Adrenal gland (tissue), 9 donors: ENCODE measurements at regions not wholly inside any gene's neighbourhood (a gene's known extent, or its start where the extent isn't known, plus 50 kb on each side); places are given as distances from the start of the nearest gene placed in this dataset.
A peak's percentile ranks its signal among the peaks of the same experiment; 100 is the strongest.

ENCODE experiments used
- DNase-seq, 7 donors: peaks; one replicate each; pipeline ENCODE4 v3.0.0-alpha.2; 2019 to 2020
- H3K27ac ChIP-seq, 5 donors: fragments of 200-600 bp; sonication (generic) in 4 of 5; 1 replicate in 3 of 5; 2 replicates in 2 of 5; pipeline versions ENCODE4 v1.5.1 to v1.8.0; 2016 to 2020; ENCODE audit warnings: mild to moderate bottlenecking in 1 of 5
- H3K27me3 ChIP-seq: fragments of 200-600 bp; 2 replicates; pipeline ENCODE4 v1.8.0; 2021
- H3K36me3 ChIP-seq, 2 donors: fragments of 200-600 bp; replicated peaks in 1 of 2; 1 replicate in 1 of 2; 2 replicates in 1 of 2; pipeline versions ENCODE4 v1.5.1 to v1.8.0; 2018 to 2022
- H3K4me1 ChIP-seq, 2 donors: fragments of 200-600 bp; replicated peaks in 1 of 2; 1 replicate in 1 of 2; 2 replicates in 1 of 2; pipeline versions ENCODE4 v1.5.1 to v1.8.0; 2018 to 2021
- H3K4me3 ChIP-seq, 4 donors: fragments of 200-600 bp; sonication (generic) in 3 of 4; one replicate each; pipeline ENCODE4 v1.5.1; 2016 to 2018
- H3K9me3 ChIP-seq, 3 donors: fragments of 200-600 bp; sonication (generic) in 1 of 3; replicated peaks in 1 of 3; 1 replicate in 2 of 3; 2 replicates in 1 of 3; pipeline versions ENCODE4 v1.5.1 to v1.8.0; 2016 to 2021
- CTCF ChIP-seq, 6 experiments: fragments of 450-650 bp in 4 of 6; fragments of 200-600 bp in 2 of 6; sonication (generic) in 1 of 6; IDR thresholded peaks; 1 replicate in 5 of 6; 2 replicates in 1 of 6; pipeline versions ENCODE4 v1.5.1 to v1.8.0; 2016 to 2021; ENCODE audit warnings: antibody characterized with exemption in 6 of 6, mild to moderate bottlenecking in 2 of 6, moderate library complexity in 1 of 6
- POLR2A ChIP-seq, 2 donors: fragments of 450-650 bp; IDR thresholded peaks; one replicate each; pipeline ENCODE4 v1.6.1; 2017; ENCODE audit warnings: antibody characterized with exemption in 2 of 2, mild to moderate bottlenecking in 2 of 2, moderate library complexity in 1 of 2
- WGBS, 4 donors: extraction: QIAGEN DNeasy Blood & Tissue Kit in 2 of 4; methylation state at CpG; one replicate each; pipeline versions ENCODE4 v1.1.5 to v1.1.7; 2013 to 2017; 5-methylcytosine and 5-hydroxymethylcytosine counted together
- intact Hi-C, 2 donors: fragments of 100-400 bp; cut with DNase I; formaldehyde crosslinking; loops; one replicate each; pipeline versions ENCODE4 v1.14.1 to v1.15.0; 2022 to 2023
- donor health status: healthy with polysubstance abuse.
- donor health status: Bipolar disorder and iron deficiency.
- donor health status: DM: yes; HTN: yes; CAD: no.
- donor health status: DM: no; HTN: no; CAD: no.
- donor health status: DM: no; HTN: no; CAD: no.

GRCh38 chr2:137838255-137839092, 125.8 kb upstream of the HNMT start:
- H3K27me3 ChIP-seq, result no peaks in the 10 kb centered on the region
- H3K27ac ChIP-seq, result no peak overlapping the region
- no peaks in the 10 kb centered on the region for H3K9me3 ChIP-seq
- WGBS, 4 donors, result 28 to 36% (median 32%) methylated on average over 8 of the region's 8 CpGs
- H3K36me3 ChIP-seq, result no peaks in the 10 kb centered on the region
- H3K4me1 ChIP-seq, result no peaks in the 10 kb centered on the region
- DNase-seq, result peak in 1 of 7 donors; percentile 11
- H3K4me3 ChIP-seq, result no peak overlapping the region
- intact Hi-C loops, result loop anchor here in 1 of 2 donors (5.0 kb wide), 2 partner anchors 371 to 1416 kb away; no protein-coding TSS in a partner anchor
- TF ChIP-seq CTCF (IDR thresholded peaks at IDR 0.05), result peak; percentile 61 to 83 (median 70)
- TF ChIP-seq POLR2A (IDR thresholded peaks at IDR 0.05), result no peak

- peaks cover 0 to 5% (median 0%) of the 10 kb centered on the region in 3 donors for H3K9me3 ChIP-seq
- H3K36me3 ChIP-seq, result no peaks in the 10 kb centered on the region
- H3K27ac ChIP-seq, result no peak overlapping the region
- intact Hi-C loops, result no loop called here
- no peak for DNase-seq
- no peak for TF ChIP-seq POLR2A (IDR thresholded peaks at IDR 0.05)
- H3K4me1 ChIP-seq, result no peaks in the 10 kb centered on the region
- no peak overlapping the region for H3K4me3 ChIP-seq
- no peaks in the 10 kb centered on the region for H3K27me3 ChIP-seq
These were observed 121.8 kb upstream of the HNMT start for GRCh38 chr2:137842430-137842829.

GRCh38 chr2:137842952-137843351, 121.3 kb upstream of the HNMT start:
- intact Hi-C loops, result no loop called here
- Histone ChIP-seq H3K4me3 (no peak overlapping the region), H3K4me1 (no peaks in the 10 kb centered on the region), H3K27me3 (no peaks in the 10 kb centered on the region), H3K27ac (no peak overlapping the region), H3K9me3 (peaks cover 0 to 5% (median 0%) of the 10 kb centered on the region in 3 donors), H3K36me3 (no peaks in the 10 kb centered on the region)
- WGBS, 4 donors, result 54 to 72% (median 65%) methylated on average over 3 of the region's 3 CpGs
- no peak for DNase-seq
- TF ChIP-seq POLR2A (IDR thresholded peaks at IDR 0.05) (no peak), CTCF (IDR thresholded peaks at IDR 0.05) (no peak)

- Histone ChIP-seq H3K9me3 (peaks cover 0 to 5% (median 0%) of the 10 kb centered on the region in 3 donors), H3K27ac (no peak overlapping the region), H3K4me3 (no peak overlapping the region), H3K36me3 (no peaks in the 10 kb centered on the region), H3K27me3 (peaks cover 7% of the 10 kb centered on the region), H3K4me1 (no peaks in the 10 kb centered on the region)
- intact Hi-C loops, result no loop called here
- DNase-seq, result no peak
- TF ChIP-seq POLR2A (IDR thresholded peaks at IDR 0.05) (no peak), CTCF (IDR thresholded peaks at IDR 0.05) (no peak)
These were observed 118.9 kb upstream of the HNMT start for GRCh38 chr2:137845422-137845821.

GRCh38 chr2:137846993-137847392, 117.3 kb upstream of the HNMT start:
- intact Hi-C loops, result no loop called here
- no peaks in the 10 kb centered on the region for H3K36me3 ChIP-seq
- peaks cover 0 to 5% (median 0%) of the 10 kb centered on the region in 3 donors for H3K9me3 ChIP-seq
- H3K4me3 ChIP-seq, result no peak overlapping the region
- no peak for DNase-seq
- H3K27me3 ChIP-seq, result peaks cover 7% of the 10 kb centered on the region
- TF ChIP-seq CTCF (IDR thresholded peaks at IDR 0.05) (no peak), POLR2A (IDR thresholded peaks at IDR 0.05) (no peak)
- 53 to 64% (median 62%) methylated on average over 2 of the region's 2 CpGs for WGBS, 4 donors
- no peak overlapping the region for H3K27ac ChIP-seq
- no peaks in the 10 kb centered on the region for H3K4me1 ChIP-seq
